ENCODE measurements at regions not wholly inside any gene's neighbourhood (a gene's known extent, or its start where the extent isn't known, plus 50 kb on each side); places are given as distances from the start of the nearest gene placed in this dataset.

GRCh38 chr4:123323998-123324397 is 72.6 kb upstream of the SPRY1 start:
- ATAC-seq: no peak
- DNase-seq: no peak

- DNase-seq (no peak), ATAC-seq (no peak)
These were observed 71.3 kb upstream of the SPRY1 start for GRCh38 chr4:123325241-123325681.

GRCh38 chr4:123327346-123327745 is 69.2 kb upstream of the SPRY1 start:
- DNase-seq: no peak
- no peak for ATAC-seq

GRCh38 chr4:123327846-123328429 is 68.7 kb upstream of the SPRY1 start:
- DNase-seq: no peak
- no peak for ATAC-seq

GRCh38 chr4:123338715-123339114 is 57.9 kb upstream of the SPRY1 start:
- DNase-seq (no peak), ATAC-seq (no peak)

GRCh38 chr4:123339507-123340380 is 56.9 kb upstream of the SPRY1 start:
- ATAC-seq: no peak
- DNase-seq: no peak

GRCh38 chr4:123340381-123340701 is 56.3 kb upstream of the SPRY1 start:
- DNase-seq (no peak), ATAC-seq (no peak)

- DNase-seq (no peak), ATAC-seq (no peak)
These were observed 54.1 kb upstream of the SPRY1 start for GRCh38 chr4:123342498-123342897.

- DNase-seq (no peak), ATAC-seq (no peak)
These were observed 53.1 kb upstream of the SPRY1 start for GRCh38 chr4:123343400-123344041.

- no peak for ATAC-seq
- DNase-seq: no peak
These were observed 51.3 kb upstream of the SPRY1 start for GRCh38 chr4:123345137-123345934.

GRCh38 chr4:123345935-123346300 is 50.7 kb upstream of the SPRY1 start:
- DNase-seq (no peak), ATAC-seq (no peak)

- no peak for ATAC-seq
- no peak for DNase-seq
These were observed 50.2 kb upstream of the SPRY1 start for GRCh38 chr4:123346330-123346940.
